ENCODE measurements at regions not wholly inside any gene's neighbourhood (a gene's known extent, or its start where the extent isn't known, plus 50 kb on each side); places are given as distances from the start of the nearest gene placed in this dataset.

DNA sequence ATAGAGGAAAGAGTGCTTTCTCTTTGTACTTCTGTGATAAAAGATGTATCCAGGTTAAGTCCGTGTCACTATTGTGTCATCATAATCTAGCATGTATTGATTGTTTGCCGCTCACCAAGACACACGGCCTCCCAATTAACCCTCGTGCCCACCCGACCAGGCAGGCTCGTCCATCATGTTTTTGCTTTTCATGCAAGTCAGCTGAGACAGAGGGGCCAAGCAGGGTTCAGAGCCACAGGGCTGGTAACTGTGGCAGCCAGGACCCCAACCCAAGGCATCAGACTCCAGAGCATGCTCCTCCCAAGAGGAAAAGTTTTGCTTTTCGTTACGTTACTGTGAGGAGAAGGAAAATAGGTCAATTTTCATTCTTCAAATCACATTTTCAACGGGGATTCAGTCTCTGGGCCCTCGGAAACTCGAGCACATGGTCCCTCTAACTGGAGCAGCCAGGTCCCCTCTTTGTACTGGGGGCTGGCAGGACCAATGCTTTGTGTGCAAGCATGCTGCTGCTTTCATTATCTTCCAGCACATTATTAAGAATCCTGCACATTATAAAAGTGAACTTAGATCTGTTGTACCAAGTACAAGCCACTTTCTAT, 161.1 kb upstream of the TOPAZ1 start:
- TF ChIP-seq CTCF (IDR thresholded peaks at IDR 0.05 in 4 of 5, conservative IDR thresholded peaks at IDR 0.05 in 1 of 5): no peak
- TF ChIP-seq POLR2A (IDR thresholded peaks at IDR 0.05): no peak

All from gastrocnemius medialis (tissue), 4 donors.